AG04450 (cell line): ENCODE measurements at regions not wholly inside any gene's neighbourhood (a gene's known extent, or its start where the extent isn't known, plus 50 kb on each side); places are given as distances from the start of the nearest gene placed in this dataset.

Experiments used
- CTCF ChIA-PET: fragments of 300-600, 350-600 bp; formaldehyde crosslinking; extraction: SDS; loops from one replicate; lab custom pipeline; 2022; ENCODE audit warnings: antibody characterized with exemption, inconsistent platforms; lab: Charles Lee
- POLR2A ChIA-PET: fragments of 350-600 bp; formaldehyde crosslinking; extraction: SDS; loops from one replicate; lab custom pipeline; 2021; ENCODE audit warnings: antibody characterized with exemption, inconsistent platforms; lab: Yijun Ruan, JAX
- DNase-seq: peaks from one replicate; pipeline ENCODE4 v3.0.0-alpha.2; 2011; ENCODE audit warnings: low read depth, low spot score
- H3K27ac ChIP-seq: one replicate; pipeline ENCODE4 v1.5.1; 2012; ENCODE audit warnings: low read depth, low read length, control low read depth
- H3K27me3 ChIP-seq: one replicate; pipeline ENCODE4 v1.6.0; 2012; ENCODE audit warnings: low read length; ENCODE audit not compliant: control insufficient read depth, insufficient read depth
- H3K4me3 ChIP-seq: 2 replicates; pipeline ENCODE4 v1.5.1; 2011; ENCODE audit warnings: mild to moderate bottlenecking, low read depth, low read length, control low read depth
- H3K9me3 ChIP-seq: 2 replicates; pipeline ENCODE4 v1.5.1; 2012; ENCODE audit warnings: low read length; ENCODE audit not compliant: control insufficient read depth, insufficient read depth
- TF ChIP-seq, protein P1 (sequence below): IDR thresholded peaks from 2 replicates; pipeline ENCODE4 v1.5.1; 2011; ENCODE audit warnings: low read depth, low read length, control low read depth, inconsistent platforms

DNA sequence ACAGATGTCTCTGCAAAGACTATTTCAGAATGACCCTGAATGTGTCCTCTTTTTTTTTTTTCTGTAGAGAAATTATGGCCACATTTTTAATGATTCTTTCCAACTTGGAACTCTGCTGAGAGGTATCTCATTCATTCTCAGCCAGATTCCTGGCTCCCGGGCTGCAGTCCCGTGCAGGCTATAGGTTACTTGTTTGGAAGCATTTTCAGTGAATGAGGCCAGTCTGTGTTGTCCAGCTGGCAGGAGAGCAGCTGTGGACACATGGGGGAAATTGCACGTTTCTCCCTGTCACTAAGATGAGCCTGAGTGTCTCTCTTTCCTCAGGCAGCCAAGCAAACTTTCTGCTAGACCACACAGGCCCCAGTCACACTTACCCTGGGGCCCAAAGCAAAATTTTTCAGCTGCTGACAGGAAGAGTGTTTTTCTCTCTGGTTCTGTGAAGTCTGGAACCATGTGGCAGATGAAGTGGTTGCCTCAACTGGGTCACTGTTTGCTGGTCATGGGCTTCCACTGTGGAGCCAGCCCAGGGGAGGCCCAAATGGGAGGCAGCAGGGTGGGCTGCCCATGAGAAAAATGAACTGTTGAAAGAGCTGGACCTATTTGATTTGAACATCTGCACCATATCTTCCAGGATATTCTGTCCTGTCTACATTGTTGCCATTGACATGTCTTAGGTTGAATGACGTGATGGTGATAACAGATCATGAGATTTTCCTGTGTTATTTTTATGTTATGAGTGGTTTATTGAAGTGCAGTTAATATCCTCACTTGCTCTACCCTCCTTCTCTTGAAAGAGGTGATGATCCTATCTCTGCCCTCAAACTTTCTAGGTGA lies 431.2 kb downstream of the LPIN1 start:
- H3K27ac ChIP-seq = no peak overlapping the region
- ChIA-PET POLR2A (no interaction called here), CTCF (no interaction called here)

GRCh38 chr2:12178289-12179080 lies 432.1 kb downstream of the LPIN1 start:
- ChIA-PET CTCF (interaction anchor here (0.9 kb wide), 1 partner anchor 11 kb away, joined by 5 read pairs; no protein-coding TSS in a partner anchor), POLR2A (interaction anchor here (0.7 kb wide), 1 partner anchor 46 kb away, joined by 4 read pairs; no protein-coding TSS in a partner anchor)
- TF ChIP-seq, protein P1, sequence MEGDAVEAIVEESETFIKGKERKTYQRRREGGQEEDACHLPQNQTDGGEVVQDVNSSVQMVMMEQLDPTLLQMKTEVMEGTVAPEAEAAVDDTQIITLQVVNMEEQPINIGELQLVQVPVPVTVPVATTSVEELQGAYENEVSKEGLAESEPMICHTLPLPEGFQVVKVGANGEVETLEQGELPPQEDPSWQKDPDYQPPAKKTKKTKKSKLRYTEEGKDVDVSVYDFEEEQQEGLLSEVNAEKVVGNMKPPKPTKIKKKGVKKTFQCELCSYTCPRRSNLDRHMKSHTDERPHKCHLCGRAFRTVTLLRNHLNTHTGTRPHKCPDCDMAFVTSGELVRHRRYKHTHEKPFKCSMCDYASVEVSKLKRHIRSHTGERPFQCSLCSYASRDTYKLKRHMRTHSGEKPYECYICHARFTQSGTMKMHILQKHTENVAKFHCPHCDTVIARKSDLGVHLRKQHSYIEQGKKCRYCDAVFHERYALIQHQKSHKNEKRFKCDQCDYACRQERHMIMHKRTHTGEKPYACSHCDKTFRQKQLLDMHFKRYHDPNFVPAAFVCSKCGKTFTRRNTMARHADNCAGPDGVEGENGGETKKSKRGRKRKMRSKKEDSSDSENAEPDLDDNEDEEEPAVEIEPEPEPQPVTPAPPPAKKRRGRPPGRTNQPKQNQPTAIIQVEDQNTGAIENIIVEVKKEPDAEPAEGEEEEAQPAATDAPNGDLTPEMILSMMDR = no peak
- Histone ChIP-seq H3K9me3 (no peaks in the 10 kb centered on the region), H3K27me3 (peaks cover 3% of the 10 kb centered on the region), H3K27ac (no peak overlapping the region), H3K4me3 (no peak overlapping the region)
- DNase-seq = no peak

More for the DNA sequence above, 431.2 kb downstream of the LPIN1 start:
- TF ChIP-seq, protein P1 = no peak
- Histone ChIP-seq H3K9me3 (no peaks in the 10 kb centered on the region), H3K27me3 (peaks cover 3% of the 10 kb centered on the region), H3K4me3 (no peak overlapping the region)
- no peak for DNase-seq

GRCh38 chr2:12180031-12180430 lies 433.6 kb downstream of the LPIN1 start:
- Histone ChIP-seq H3K27me3 (peaks cover 3% of the 10 kb centered on the region), H3K27ac (no peak overlapping the region), H3K4me3 (no peak overlapping the region), H3K9me3 (no peaks in the 10 kb centered on the region)
- ChIA-PET CTCF (interaction anchor here (0.6 kb wide), 1 partner anchor 38 kb away, joined by 3 read pairs; no protein-coding TSS in a partner anchor), POLR2A (interaction anchor here (0.7 kb wide), 1 partner anchor 30 kb away, joined by 3 read pairs; no protein-coding TSS in a partner anchor)
- TF ChIP-seq, protein P1 = no peak
- no peak for DNase-seq

GRCh38 chr2:12183032-12183645 lies 436.7 kb downstream of the LPIN1 start:
- CTCF ChIA-PET = interaction anchor here (1.9 kb wide), 1 partner anchor 824 kb away, joined by 7 read pairs; no protein-coding TSS in a partner anchor
- no peak overlapping the region for H3K4me3 ChIP-seq
- no peak overlapping the region for H3K27ac ChIP-seq
- H3K9me3 ChIP-seq = no peaks in the 10 kb centered on the region
- POLR2A ChIA-PET = no interaction called here
- TF ChIP-seq, protein P1 = no peak
- H3K27me3 ChIP-seq = peaks cover 3% of the 10 kb centered on the region
- no peak for DNase-seq
